ENCODE measurements at regions not wholly inside any gene's neighbourhood (a gene's known extent, or its start where the extent isn't known, plus 50 kb on each side); places are given as distances from the start of the nearest gene placed in this dataset.
A peak's percentile ranks its signal among the peaks of the same experiment; 100 is the strongest.
"Not testable (repeated sequence)": the region's sequence is repeated elsewhere in the genome, so short reads cannot be mapped to it uniquely, and the experiment has no call there.

GRCh38 chr7:81488210-81488609 is 281.6 kb downstream of the HGF start:
- no peak overlapping the region for H3K4me3 ChIP-seq (ENCODE audit: control insufficient read depth, low read depth, low read length)
- DNase-seq (ENCODE audit: low read depth), result no peak
- TF ChIP-seq CTCF (IDR thresholded peaks at IDR 0.05; ENCODE audit: control insufficient read depth, insufficient read depth, low read depth, low read length, missing control alignments), result no peak

GRCh38 chr7:81487516-81487915 is 282.3 kb downstream of the HGF start:
- H3K4me3 ChIP-seq (ENCODE audit: control insufficient read depth, low read depth, low read length), result no peak overlapping the region
- no peak for TF ChIP-seq CTCF (IDR thresholded peaks at IDR 0.05; ENCODE audit: control insufficient read depth, insufficient read depth, low read depth, low read length, missing control alignments)
- DNase-seq (ENCODE audit: low read depth), result no peak

GRCh38 chr7:81484261-81484660 is 285.6 kb downstream of the HGF start:
- H3K4me3 ChIP-seq (ENCODE audit: control insufficient read depth, low read depth, low read length), result no peak overlapping the region
- TF ChIP-seq CTCF (IDR thresholded peaks at IDR 0.05; ENCODE audit: control insufficient read depth, insufficient read depth, low read depth, low read length, missing control alignments), result no peak
- peak; percentile 90 for DNase-seq (ENCODE audit: low read depth)

GRCh38 chr7:81482600-81483186 is 287.2 kb downstream of the HGF start:
- TF ChIP-seq CTCF (IDR thresholded peaks at IDR 0.05; ENCODE audit: control insufficient read depth, insufficient read depth, low read depth, low read length, missing control alignments), result no peak
- no peak overlapping the region for H3K4me3 ChIP-seq (ENCODE audit: control insufficient read depth, low read depth, low read length)
- DNase-seq (ENCODE audit: low read depth), result no peak

GRCh38 chr7:81478664-81479063 is 291.2 kb downstream of the HGF start:
- no peak for DNase-seq (ENCODE audit: low read depth)
- no peak for TF ChIP-seq CTCF (IDR thresholded peaks at IDR 0.05; ENCODE audit: control insufficient read depth, insufficient read depth, low read depth, low read length, missing control alignments)
- H3K4me3 ChIP-seq (ENCODE audit: control insufficient read depth, low read depth, low read length), result no peak overlapping the region

GRCh38 chr7:81478201-81478600 is 291.6 kb downstream of the HGF start:
- DNase-seq (ENCODE audit: low read depth), result not testable (repeated sequence)

GRCh38 chr7:81473236-81473635 is 296.6 kb downstream of the HGF start:
- no peak for TF ChIP-seq CTCF (IDR thresholded peaks at IDR 0.05; ENCODE audit: control insufficient read depth, insufficient read depth, low read depth, low read length, missing control alignments)
- DNase-seq (ENCODE audit: low read depth), result no peak
- no peak overlapping the region for H3K4me3 ChIP-seq (ENCODE audit: control insufficient read depth, low read depth, low read length)

More at GRCh38 chr7:81478201-81478600, 291.6 kb downstream of the HGF start:
- not testable (repeated sequence) for H3K4me3 ChIP-seq (ENCODE audit: control insufficient read depth, low read depth, low read length)
